ENCODE measurements at regions not wholly inside any gene's neighbourhood (a gene's known extent, or its start where the extent isn't known, plus 50 kb on each side); places are given as distances from the start of the nearest gene placed in this dataset.
"Not testable (repeated sequence)": the region's sequence is repeated elsewhere in the genome, so short reads cannot be mapped to it uniquely, and the experiment has no call there.

DNA sequence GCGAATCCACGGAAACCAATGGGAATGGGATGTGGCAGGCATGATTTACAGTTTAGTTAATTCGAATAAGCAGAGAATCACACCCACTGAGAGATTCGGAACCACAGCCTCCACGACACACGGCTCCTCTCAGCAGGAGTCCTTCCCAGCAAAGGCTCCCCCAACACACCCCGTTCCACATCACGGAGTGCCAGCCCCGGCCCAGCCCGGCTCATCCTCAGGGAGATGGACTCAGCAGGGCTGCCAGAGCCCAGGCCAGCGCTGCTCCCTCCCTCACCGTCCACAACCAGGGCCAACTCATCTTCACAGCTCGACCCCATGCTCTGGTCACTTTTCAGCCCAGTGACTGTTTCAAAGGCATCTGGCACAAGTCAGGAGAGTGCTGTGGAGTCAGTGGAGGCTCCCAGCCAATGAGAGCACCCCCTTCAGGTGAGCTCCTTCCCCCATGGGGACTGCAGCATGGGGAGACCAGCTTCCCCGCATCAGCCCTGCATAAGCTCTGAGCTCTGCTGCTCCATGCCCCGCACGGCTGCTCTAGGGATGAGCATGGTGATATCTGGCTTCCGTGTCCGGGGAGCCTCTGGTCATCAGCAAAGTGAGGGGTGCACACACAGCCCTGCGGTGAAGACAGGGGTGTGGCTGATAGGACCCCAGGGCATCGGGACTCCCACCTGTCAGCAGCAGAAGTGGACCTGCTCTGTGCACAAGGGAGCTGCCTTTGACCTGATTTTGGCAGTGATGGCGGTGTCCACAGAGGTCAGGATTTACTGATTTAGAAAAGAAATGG, 238.8 kb upstream of the SFSWAP start:
- no peaks in the 10 kb centered on the region for H3K9me3 Mint-ChIP-seq
- no peaks in the 10 kb centered on the region for H3K4me1 Mint-ChIP-seq
- TF ChIP-seq, protein P1, sequence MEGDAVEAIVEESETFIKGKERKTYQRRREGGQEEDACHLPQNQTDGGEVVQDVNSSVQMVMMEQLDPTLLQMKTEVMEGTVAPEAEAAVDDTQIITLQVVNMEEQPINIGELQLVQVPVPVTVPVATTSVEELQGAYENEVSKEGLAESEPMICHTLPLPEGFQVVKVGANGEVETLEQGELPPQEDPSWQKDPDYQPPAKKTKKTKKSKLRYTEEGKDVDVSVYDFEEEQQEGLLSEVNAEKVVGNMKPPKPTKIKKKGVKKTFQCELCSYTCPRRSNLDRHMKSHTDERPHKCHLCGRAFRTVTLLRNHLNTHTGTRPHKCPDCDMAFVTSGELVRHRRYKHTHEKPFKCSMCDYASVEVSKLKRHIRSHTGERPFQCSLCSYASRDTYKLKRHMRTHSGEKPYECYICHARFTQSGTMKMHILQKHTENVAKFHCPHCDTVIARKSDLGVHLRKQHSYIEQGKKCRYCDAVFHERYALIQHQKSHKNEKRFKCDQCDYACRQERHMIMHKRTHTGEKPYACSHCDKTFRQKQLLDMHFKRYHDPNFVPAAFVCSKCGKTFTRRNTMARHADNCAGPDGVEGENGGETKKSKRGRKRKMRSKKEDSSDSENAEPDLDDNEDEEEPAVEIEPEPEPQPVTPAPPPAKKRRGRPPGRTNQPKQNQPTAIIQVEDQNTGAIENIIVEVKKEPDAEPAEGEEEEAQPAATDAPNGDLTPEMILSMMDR (IDR thresholded peaks at IDR 0.05; ENCODE audit: unreplicated experiment) = no peak
- no peak overlapping the region for H3K27ac Mint-ChIP-seq
- DNase-seq (ENCODE audit: low spot score in 2 of 2, unreplicated experiment in 2 of 2) = no peak
- no peak overlapping the region for H3K4me3 Mint-ChIP-seq
- no peaks in the 10 kb centered on the region for H3K36me3 Mint-ChIP-seq
- peaks cover 19% of the 10 kb centered on the region for H3K27me3 Mint-ChIP-seq (ENCODE audit: low read depth)

DNA sequence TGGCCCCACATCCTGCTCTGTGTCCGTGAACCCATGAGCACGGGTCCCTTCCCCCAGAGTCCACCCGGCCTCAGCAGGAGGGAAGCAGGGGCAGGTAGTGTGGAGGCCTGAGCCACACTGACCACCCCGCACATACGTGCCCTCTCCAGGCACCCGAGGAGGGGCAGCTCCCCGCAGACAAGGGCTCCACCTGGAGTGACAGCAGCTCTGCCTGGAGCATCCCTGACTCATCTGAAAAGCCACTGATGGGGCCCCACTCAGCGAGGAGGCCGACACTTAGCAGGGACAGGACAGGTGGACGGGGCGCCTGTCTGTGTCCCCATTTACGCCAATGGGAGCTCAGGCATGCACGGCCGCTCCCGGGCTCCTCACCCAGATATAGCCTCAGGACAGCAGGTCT, 237.6 kb upstream of the SFSWAP start:
- Mint-ChIP-seq H3K27me3 (ENCODE audit: low read depth) (peaks cover 16% of the 10 kb centered on the region), H3K4me1 (no peaks in the 10 kb centered on the region), H3K9me3 (no peaks in the 10 kb centered on the region), H3K36me3 (no peaks in the 10 kb centered on the region), H3K27ac (no peak overlapping the region), H3K4me3 (no peak overlapping the region)
- DNase-seq (ENCODE audit: low spot score in 2 of 2, unreplicated experiment in 2 of 2) = no peak
- TF ChIP-seq, protein P1 (IDR thresholded peaks at IDR 0.05; ENCODE audit: unreplicated experiment) = no peak

DNA sequence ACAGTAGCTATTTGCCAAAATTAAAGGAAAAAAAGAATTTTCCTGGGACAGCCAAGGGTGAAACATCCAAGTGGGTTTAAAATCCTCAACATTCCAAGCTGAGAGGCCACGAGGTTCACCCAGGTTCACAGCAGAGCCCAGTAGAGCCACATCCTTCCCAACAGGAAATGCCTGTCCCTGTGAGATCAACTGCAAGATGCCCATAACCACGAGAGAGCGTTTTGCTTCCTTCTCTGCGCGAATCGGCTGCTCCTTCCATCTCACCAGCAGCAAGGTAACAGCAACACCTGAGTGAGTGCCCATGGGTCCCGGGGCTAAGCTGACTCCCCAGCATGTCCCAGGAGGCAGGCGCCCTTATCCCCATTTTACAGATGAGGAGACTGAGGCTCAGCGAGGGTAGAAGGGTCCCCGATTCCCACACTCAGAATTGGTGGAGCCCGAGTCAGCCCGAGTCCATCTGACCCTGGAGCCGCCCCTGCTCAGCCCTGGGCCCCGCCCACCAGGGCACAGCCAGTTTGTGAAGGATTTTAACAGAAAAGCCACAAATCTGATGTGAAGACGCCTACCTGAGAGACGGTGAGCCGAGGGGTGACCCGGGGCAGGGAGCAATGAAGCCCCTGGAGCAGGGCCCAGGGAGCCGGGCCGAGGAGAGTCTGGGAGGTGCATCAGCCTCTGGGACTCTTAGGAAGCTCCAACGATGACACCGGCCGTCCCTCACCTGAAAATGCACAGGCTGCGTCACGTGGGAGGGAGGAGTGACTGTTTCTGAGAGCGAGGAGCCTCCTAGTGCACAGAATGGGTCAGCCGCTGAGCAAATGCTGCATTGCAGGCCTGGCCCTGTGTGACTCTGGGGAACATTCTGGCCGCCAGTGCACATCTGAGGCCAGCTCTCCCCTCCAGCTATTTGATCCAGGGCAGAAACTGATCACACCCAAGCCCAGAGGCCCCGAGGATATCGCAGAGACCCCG, 236.9 kb upstream of the SFSWAP start:
- H3K36me3 Mint-ChIP-seq = no peaks in the 10 kb centered on the region
- H3K27ac Mint-ChIP-seq = no peak overlapping the region
- H3K4me1 Mint-ChIP-seq = no peaks in the 10 kb centered on the region
- no peaks in the 10 kb centered on the region for H3K9me3 Mint-ChIP-seq
- TF ChIP-seq, protein P1 (IDR thresholded peaks at IDR 0.05; ENCODE audit: unreplicated experiment) = no peak
- H3K4me3 Mint-ChIP-seq = no peak overlapping the region
- no peak for DNase-seq (ENCODE audit: low spot score in 2 of 2, unreplicated experiment in 2 of 2)
- H3K27me3 Mint-ChIP-seq (ENCODE audit: low read depth) = peaks cover 17% of the 10 kb centered on the region

DNA sequence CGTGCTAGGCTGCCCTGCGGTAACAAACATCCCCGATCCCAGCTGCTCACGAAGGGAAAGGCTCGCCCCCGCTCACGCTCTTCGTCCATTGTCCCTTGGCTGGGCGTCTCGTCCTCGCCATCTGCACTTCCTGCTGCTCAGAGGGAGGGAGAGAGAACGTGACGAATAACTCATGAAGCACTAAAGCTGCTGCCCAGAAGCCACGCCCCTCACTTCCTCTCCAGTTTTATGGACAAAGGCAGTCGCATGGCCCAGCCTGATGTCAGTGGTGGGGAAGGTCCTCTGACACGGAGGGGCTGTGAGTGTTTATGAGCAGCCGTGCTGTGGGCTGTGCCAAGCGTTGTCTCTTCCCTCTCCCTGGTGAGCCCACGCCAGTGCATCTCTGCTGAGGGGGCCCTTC, 235.9 kb upstream of the SFSWAP start:
- not testable (repeated sequence) for H3K27ac Mint-ChIP-seq; H3K4me3 Mint-ChIP-seq; H3K36me3 Mint-ChIP-seq; H3K9me3 Mint-ChIP-seq; DNase-seq (ENCODE audit: low spot score in 2 of 2, unreplicated experiment in 2 of 2); H3K4me1 Mint-ChIP-seq
- peaks cover 25% of the 10 kb centered on the region for H3K27me3 Mint-ChIP-seq (ENCODE audit: low read depth)

DNA sequence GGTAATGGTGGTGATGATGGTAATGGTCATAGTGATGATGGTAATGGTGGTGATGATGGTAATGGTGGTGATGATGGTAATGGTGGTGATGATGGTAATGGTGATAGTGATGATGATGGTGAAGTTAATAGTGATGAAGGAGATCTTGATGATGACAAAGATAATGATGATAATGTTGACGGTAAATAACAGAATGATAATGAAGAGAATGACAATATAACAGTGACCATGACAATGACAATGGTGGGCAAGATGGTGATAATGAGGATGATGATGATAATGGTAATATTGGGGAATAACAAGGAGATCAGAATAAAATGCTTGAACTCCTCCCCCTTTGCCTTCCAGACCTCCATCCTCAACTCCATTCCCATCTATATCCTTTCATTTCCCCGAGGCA, 233.3 kb upstream of the SFSWAP start:
- Mint-ChIP-seq H3K27ac (no peak overlapping the region), H3K9me3 (no peaks in the 10 kb centered on the region), H3K4me3 (no peak overlapping the region)

More for the DNA sequence above, 233.3 kb upstream of the SFSWAP start:
- H3K4me1 Mint-ChIP-seq = no peaks in the 10 kb centered on the region
- no peak for DNase-seq (ENCODE audit: low spot score in 2 of 2, unreplicated experiment in 2 of 2)
- peaks cover 18% of the 10 kb centered on the region for H3K27me3 Mint-ChIP-seq (ENCODE audit: low read depth)
- H3K36me3 Mint-ChIP-seq = no peaks in the 10 kb centered on the region
- TF ChIP-seq, protein P1 (IDR thresholded peaks at IDR 0.05; ENCODE audit: unreplicated experiment) = no peak
